HG03378 (cell line): ENCODE measurements at regions not wholly inside any gene's neighbourhood (a gene's known extent, or its start where the extent isn't known, plus 50 kb on each side); places are given as distances from the start of the nearest gene placed in this dataset.
"Not testable (repeated sequence)": the region's sequence is repeated elsewhere in the genome, so short reads cannot be mapped to it uniquely, and the experiment has no call there.

ENCODE experiments used
- ATAC-seq: cut with Tn5 transposase; IDR thresholded peaks from one replicate; pipeline ENCODE4 v1.9.1; 2021; ENCODE audit warnings: mild to moderate bottlenecking, moderate library complexity; ENCODE audit not compliant: unreplicated experiment

DNA sequence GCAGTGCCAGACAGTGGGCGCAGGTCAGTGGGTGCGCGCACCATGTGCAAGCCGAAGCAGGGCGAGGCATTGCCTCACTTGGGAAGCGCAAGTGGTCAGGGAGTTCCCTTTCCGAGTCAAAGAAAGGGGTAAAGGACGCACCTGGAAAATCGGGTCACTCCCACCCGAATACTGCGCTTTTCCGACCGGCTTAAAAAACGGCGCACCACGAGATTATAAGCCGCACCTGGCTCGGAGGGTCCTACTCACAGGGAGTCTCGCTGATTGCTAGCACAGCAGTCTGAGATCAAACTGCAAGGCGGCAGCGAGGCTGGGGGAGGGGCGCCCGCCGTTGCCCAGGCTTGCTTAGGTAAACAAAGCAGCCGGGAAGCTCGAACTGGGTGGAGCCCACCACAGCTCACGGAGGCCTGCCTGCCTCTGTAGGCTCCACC is 77.9 kb downstream of the NR4A2 start:
- ATAC-seq = not testable (repeated sequence)

DNA sequence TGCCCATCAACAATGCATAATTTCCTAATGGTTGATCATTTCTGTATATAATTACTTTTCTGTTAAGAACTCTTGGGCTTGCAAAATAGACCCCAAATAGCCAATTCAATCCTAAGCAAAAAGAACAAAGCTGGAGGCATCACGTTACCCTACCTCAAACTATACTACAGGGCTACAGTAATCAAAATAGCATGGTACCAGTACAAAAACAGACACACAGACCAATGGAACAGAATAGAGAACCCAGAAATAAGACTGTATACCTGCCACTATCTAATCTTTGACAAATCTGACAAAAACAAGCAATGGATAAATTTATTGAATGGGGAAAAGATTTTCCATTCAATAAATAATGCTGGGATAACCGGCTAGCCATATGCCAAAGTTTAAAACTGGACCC is 78.8 kb downstream of the NR4A2 start:
- ATAC-seq = no peak

GRCh38 chr2:156242874-156243273 is 89.6 kb downstream of the NR4A2 start:
- no peak for ATAC-seq

DNA sequence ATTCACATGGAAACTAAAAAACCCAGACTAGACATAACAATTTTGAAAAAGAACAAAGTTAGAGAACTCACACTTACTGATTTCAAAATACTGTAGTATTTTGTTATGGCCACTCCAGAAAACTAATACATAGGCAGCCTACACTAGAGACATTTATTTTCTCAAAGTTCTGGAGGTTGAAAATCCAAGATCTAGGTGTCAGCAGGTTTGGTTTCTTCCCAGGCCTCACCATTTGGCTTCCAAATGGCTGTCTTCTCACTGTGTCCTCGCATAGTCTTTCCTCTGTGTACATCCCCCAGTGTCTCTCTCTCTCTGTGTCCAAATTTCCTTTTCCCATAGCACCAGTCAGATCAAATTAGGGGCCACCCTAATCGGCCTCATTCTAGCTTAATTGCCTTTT is 95.0 kb downstream of the NR4A2 start:
- ATAC-seq = no peak

DNA sequence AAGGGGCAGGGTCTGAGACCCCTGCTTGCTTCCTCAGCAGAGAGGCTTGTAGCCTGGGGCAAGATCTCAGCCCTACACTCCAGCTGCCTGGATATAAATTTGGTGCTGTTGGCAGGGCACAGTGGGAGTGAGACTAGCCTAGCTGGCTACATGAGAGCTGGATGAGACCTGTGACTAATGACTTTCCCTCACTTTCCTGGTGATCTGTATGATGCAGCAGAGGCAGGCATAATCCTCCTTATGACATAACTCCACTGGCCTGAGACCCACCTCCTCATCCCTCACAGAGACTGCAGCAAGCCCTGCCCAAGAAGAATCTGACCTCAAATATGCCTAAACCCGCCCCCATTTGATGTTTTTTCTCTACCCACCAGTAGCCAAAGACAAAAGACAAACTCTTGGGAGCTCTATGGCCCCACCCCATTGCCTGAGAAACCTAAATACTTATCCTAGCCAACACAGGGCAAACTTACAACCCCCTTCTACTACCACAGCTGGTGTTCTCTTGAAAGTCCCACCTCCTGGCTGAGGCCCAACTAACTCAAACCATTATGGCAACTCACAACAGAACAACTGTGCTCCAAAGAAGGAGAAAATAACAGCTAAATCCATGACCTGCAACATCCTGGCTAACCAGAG is 102.7 kb downstream of the NR4A2 start:
- ATAC-seq = no peak

DNA sequence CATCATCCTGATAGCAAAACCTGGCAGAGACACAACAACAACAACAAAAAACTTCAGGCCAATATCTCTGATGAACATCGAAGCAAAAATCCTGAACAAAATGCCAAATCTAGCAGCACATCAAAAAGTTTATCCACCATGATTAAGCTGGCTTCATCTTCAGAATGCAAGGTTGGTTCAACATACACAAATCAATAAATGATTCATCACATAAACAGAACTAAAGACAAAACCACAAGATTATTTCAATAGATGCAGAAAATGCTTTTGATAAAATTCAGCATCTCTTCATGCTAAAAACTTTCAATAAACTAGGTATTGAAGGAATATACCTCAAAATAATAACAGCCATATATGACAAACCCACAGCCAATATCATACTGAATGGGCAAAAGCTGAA is 109.2 kb downstream of the NR4A2 start:
- ATAC-seq = not testable (repeated sequence)

- ATAC-seq = no peak
These were observed 110.8 kb downstream of the NR4A2 start for GRCh38 chr2:156221703-156222102.

DNA sequence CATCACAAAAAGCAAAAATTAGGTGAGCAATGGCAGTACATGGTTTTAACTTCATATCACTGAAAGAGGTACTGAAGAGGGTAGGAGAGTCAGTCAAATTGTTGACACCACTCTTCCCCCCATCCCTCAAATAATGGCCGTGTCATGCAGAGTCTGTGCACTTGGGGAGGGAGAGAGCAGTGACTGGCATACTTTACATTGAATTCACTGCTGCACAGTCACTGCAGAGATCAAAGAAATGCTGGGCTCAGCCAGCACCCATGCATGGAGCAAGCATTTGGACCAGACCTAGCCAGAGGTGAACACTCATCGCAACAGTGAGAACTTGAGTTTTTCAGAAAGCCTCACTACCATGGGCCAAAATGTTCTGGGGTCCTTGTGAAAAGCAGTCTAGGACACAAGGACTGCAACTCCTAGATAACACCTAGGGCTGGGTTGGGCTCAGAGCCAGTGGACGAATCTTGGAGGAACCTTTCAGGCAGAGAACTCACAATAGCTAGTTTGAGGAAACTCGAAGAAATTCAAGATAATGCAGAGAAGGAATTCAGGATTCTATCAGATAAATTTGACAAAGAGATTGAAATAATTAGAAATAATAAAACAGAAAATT is 112.9 kb downstream of the NR4A2 start:
- no peak for ATAC-seq

GRCh38 chr2:156215656-156216055 is 116.9 kb downstream of the NR4A2 start:
- no peak for ATAC-seq

- ATAC-seq = no peak
These were observed 121.2 kb downstream of the NR4A2 start for GRCh38 chr2:156211318-156211717.

- no peak for ATAC-seq
These were observed 126.2 kb downstream of the NR4A2 start for GRCh38 chr2:156206355-156206754.

- no peak for ATAC-seq
These were observed 132.9 kb downstream of the NR4A2 start for GRCh38 chr2:156199588-156199987.

- no peak for ATAC-seq
These were observed 136.5 kb downstream of the NR4A2 start for GRCh38 chr2:156196031-156196430.

- ATAC-seq = no peak
These were observed 140.1 kb downstream of the NR4A2 start for GRCh38 chr2:156192468-156192867.

DNA sequence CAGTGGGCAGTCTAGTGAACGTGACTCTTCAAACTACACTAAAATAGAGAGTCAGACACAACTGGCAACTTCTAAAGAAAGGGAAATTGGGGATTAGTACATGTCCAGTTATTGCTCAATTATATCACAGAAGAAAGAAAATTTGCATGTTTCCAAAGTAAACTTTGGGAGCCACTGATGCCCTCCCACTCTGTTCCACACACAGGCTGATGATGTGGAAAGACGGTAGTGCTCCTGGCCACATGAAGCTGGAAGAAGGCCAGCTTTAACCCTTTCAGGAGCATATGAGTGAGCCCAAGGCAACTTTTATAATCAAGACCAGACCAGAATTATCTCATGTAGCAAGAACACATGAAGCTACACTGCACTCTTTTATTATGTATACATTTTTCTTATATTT is 141.0 kb downstream of the NR4A2 start:
- ATAC-seq = no peak

DNA sequence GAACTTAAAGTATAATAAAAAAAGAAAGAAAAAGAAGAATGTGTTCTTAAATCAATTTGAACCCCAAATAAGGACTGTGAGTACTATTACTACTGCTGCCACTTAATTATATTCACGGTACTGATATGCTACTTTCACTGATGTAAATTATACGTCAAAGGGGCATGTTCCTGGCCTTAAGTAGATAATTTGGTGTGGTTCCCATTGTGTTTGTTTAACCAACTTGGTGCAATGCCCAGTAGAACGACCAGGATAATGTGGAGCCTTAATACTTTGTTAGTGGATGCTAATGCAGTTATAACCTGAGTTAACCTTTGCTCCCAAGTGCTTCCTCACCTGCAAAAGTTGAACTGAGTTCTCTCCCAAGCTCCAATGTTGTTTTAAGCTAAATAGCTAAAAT is 142.0 kb downstream of the NR4A2 start:
- ATAC-seq = no peak

- ATAC-seq = no peak
These were observed 142.9 kb downstream of the NR4A2 start for GRCh38 chr2:156189584-156189983.

DNA sequence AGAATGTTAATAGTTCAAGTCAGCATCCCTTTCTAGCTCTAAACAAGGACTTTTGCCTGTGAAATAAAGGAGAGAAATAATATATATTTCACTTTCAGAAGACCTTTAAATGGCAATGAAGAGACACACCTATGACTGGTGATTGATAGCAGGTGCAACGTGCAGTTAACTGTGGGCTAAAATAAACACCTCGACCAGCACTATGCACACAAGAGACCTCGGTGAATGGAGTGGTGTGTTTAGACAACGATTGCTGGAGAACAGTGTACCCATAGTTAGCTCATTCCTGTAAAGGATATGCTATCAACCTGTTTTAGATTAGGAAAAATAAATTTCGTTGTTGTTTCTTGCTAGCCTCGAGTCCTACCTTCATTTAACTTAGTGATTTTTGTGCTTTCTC is 143.4 kb downstream of the NR4A2 start:
- ATAC-seq = no peak

GRCh38 chr2:156182132-156182531 is 150.4 kb downstream of the NR4A2 start:
- no peak for ATAC-seq

GRCh38 chr2:156181208-156181607 is 151.3 kb downstream of the NR4A2 start:
- no peak for ATAC-seq

GRCh38 chr2:156177654-156178053 is 154.9 kb downstream of the NR4A2 start:
- ATAC-seq = no peak

DNA sequence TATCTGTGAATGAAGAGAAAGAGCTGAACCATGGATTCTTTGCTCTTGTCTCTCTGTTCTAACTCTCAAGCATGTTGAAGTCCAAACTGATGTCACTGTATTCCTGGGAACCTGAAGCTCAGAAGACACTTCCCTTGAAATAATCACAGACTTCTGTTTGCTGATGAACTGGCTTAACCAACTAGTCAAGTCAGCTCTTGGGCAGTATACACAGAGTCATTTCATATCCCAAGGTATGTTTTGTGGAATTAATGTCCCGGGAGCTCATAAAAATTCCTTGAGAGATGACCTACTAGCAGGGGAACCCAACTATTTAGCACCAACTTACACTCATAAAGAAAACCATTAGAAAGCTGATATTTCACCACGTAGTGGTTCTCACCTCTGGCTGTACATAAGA is 156.6 kb downstream of the NR4A2 start:
- no peak for ATAC-seq

DNA sequence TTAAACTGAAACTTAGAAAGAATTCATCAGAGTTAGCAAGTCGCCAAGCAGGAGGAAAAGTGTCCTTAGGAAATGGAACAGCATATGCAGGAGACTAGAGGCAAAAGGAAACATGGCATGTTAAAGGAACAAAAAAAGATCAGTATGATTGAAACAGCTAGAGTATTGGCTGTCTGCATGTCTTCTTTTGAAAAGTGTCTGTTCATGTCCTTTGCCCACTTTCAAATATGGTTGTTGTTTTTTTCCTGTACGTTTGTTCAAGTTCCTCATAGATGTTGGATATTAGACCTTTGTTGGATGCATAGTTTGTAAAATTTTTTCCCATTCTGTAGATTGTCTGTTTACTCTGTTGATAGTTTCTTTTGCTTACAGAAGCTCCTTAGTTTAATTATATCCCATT is 161.6 kb downstream of the NR4A2 start:
- ATAC-seq = no peak
